ENCODE measurements at regions not wholly inside any gene's neighbourhood (a gene's known extent, or its start where the extent isn't known, plus 50 kb on each side); places are given as distances from the start of the nearest gene placed in this dataset.

- Histone ChIP-seq H3K36me3 (no peaks in the 10 kb centered on the region), H3K4me3 (no peak overlapping the region), H3K27me3 (peaks cover 11% of the 10 kb centered on the region), H3K9me3 (no peaks in the 10 kb centered on the region)
- DNase-seq = no peak
These were observed 213.6 kb upstream of the B3GAT1 start for GRCh38 chr11:134625631-134626030.

- Histone ChIP-seq H3K36me3 (no peaks in the 10 kb centered on the region), H3K4me3 (no peak overlapping the region), H3K9me3 (no peaks in the 10 kb centered on the region), H3K27me3 (peaks cover 11% of the 10 kb centered on the region)
- no peak for DNase-seq
These were observed 213.1 kb upstream of the B3GAT1 start for GRCh38 chr11:134625151-134625550.

- H3K4me3 ChIP-seq = no peak overlapping the region
- H3K27me3 ChIP-seq = peaks cover 11% of the 10 kb centered on the region
- DNase-seq = no peak
- no peaks in the 10 kb centered on the region for H3K9me3 ChIP-seq
- no peaks in the 10 kb centered on the region for H3K36me3 ChIP-seq
These were observed 212.3 kb upstream of the B3GAT1 start for GRCh38 chr11:134624166-134624920.

GRCh38 chr11:134623711-134624110, 211.7 kb upstream of the B3GAT1 start:
- Histone ChIP-seq H3K27me3 (peaks cover 11% of the 10 kb centered on the region), H3K9me3 (no peaks in the 10 kb centered on the region), H3K36me3 (no peaks in the 10 kb centered on the region), H3K4me3 (no peak overlapping the region)
- DNase-seq = no peak

- peaks cover 6% of the 10 kb centered on the region for H3K27me3 ChIP-seq
- H3K4me3 ChIP-seq = no peak overlapping the region
- DNase-seq = no peak
- H3K36me3 ChIP-seq = no peaks in the 10 kb centered on the region
- H3K9me3 ChIP-seq = no peaks in the 10 kb centered on the region
These were observed 210.4 kb upstream of the B3GAT1 start for GRCh38 chr11:134622458-134622857.

- no peak overlapping the region for H3K4me3 ChIP-seq
- no peaks in the 10 kb centered on the region for H3K9me3 ChIP-seq
- DNase-seq = no peak
- no peaks in the 10 kb centered on the region for H3K36me3 ChIP-seq
- H3K27me3 ChIP-seq = no peaks in the 10 kb centered on the region
These were observed 205.3 kb upstream of the B3GAT1 start for GRCh38 chr11:134617360-134617759.

- Histone ChIP-seq H3K36me3 (no peaks in the 10 kb centered on the region), H3K4me3 (no peak overlapping the region), H3K9me3 (no peaks in the 10 kb centered on the region), H3K27me3 (no peaks in the 10 kb centered on the region)
- no peak for DNase-seq
These were observed 204.0 kb upstream of the B3GAT1 start for GRCh38 chr11:134616038-134616437.

- no peak for DNase-seq
- Histone ChIP-seq H3K4me3 (no peak overlapping the region), H3K9me3 (no peaks in the 10 kb centered on the region), H3K36me3 (no peaks in the 10 kb centered on the region), H3K27me3 (no peaks in the 10 kb centered on the region)
These were observed 203.1 kb upstream of the B3GAT1 start for GRCh38 chr11:134615041-134615615.

GRCh38 chr11:134614141-134614540, 202.1 kb upstream of the B3GAT1 start:
- Histone ChIP-seq H3K4me3 (no peak overlapping the region), H3K9me3 (no peaks in the 10 kb centered on the region), H3K27me3 (no peaks in the 10 kb centered on the region), H3K36me3 (no peaks in the 10 kb centered on the region)
- no peak for DNase-seq

- no peaks in the 10 kb centered on the region for H3K36me3 ChIP-seq
- H3K27me3 ChIP-seq = no peaks in the 10 kb centered on the region
- no peak for DNase-seq
- H3K4me3 ChIP-seq = no peak overlapping the region
- H3K9me3 ChIP-seq = no peaks in the 10 kb centered on the region
These were observed 201.6 kb upstream of the B3GAT1 start for GRCh38 chr11:134613646-134614045.

- H3K4me3 ChIP-seq = no peak overlapping the region
- H3K36me3 ChIP-seq = no peaks in the 10 kb centered on the region
- H3K9me3 ChIP-seq = no peaks in the 10 kb centered on the region
- no peak for DNase-seq
- no peaks in the 10 kb centered on the region for H3K27me3 ChIP-seq
These were observed 200.3 kb upstream of the B3GAT1 start for GRCh38 chr11:134612140-134613030.

- H3K4me3 ChIP-seq = no peak overlapping the region
- DNase-seq = no peak
- H3K36me3 ChIP-seq = no peaks in the 10 kb centered on the region
- H3K27me3 ChIP-seq = no peaks in the 10 kb centered on the region
- no peaks in the 10 kb centered on the region for H3K9me3 ChIP-seq
These were observed 199.5 kb upstream of the B3GAT1 start for GRCh38 chr11:134611537-134611936.

- no peaks in the 10 kb centered on the region for H3K36me3 ChIP-seq
- no peaks in the 10 kb centered on the region for H3K27me3 ChIP-seq
- H3K4me3 ChIP-seq = no peak overlapping the region
- no peaks in the 10 kb centered on the region for H3K9me3 ChIP-seq
- DNase-seq = no peak
These were observed 198.3 kb upstream of the B3GAT1 start for GRCh38 chr11:134610116-134610910.

GRCh38 chr11:134609361-134610115, 197.5 kb upstream of the B3GAT1 start:
- Histone ChIP-seq H3K4me3 (no peak overlapping the region), H3K27me3 (no peaks in the 10 kb centered on the region), H3K9me3 (no peaks in the 10 kb centered on the region), H3K36me3 (no peaks in the 10 kb centered on the region)
- DNase-seq = no peak

GRCh38 chr11:134607963-134608750, 196.1 kb upstream of the B3GAT1 start:
- no peak for DNase-seq
- Histone ChIP-seq H3K9me3 (no peaks in the 10 kb centered on the region), H3K36me3 (no peaks in the 10 kb centered on the region), H3K27me3 (no peaks in the 10 kb centered on the region), H3K4me3 (no peak overlapping the region)
